IMR-90 (cell line): ENCODE measurements at regions not wholly inside any gene's neighbourhood (a gene's known extent, or its start where the extent isn't known, plus 50 kb on each side); places are given as distances from the start of the nearest gene placed in this dataset.
"Not testable (repeated sequence)": the region's sequence is repeated elsewhere in the genome, so short reads cannot be mapped to it uniquely, and the experiment has no call there.

ENCODE experiments used
- ATAC-seq: fragments of 200-7000 bp; cut with Tn5 transposase; 2 replicates; pipeline ENCODE4 v1.9.1; 2020; ENCODE audit warnings: low read depth, mild to moderate bottlenecking, moderate library complexity
- BruUV-seq: library from RNA; stranded (reverse); fragments of 400-500 nt; replicated peaks from 2 replicates; lab custom pipeline; 2021; lab: Mats Ljungman, UMichigan
- CTCF ChIA-PET: fragments of 300-600 bp; formaldehyde crosslinking; extraction: SDS; loops from one replicate; lab custom pipeline; 2021; ENCODE audit warnings: antibody characterized with exemption; lab: Yijun Ruan, JAX
- POLR2A ChIA-PET: fragments of 300-600 bp; sonication (Branson Sonifier 250); formaldehyde crosslinking; loops from one replicate; lab custom pipeline; 2022; ENCODE audit warnings: antibody characterized with exemption; ENCODE audit not compliant: unreplicated experiment; lab: Charles Lee
- DNase-seq: peaks from one replicate; pipeline ENCODE4 v3.0.0; 2013
- H2AFZ ChIP-seq: replicated peaks from 2 replicates; pipeline ENCODE3; 2013; ENCODE audit warnings: low read length, mild to moderate bottlenecking; ENCODE audit not compliant: poor library complexity
- H2AK5ac ChIP-seq: 2 replicates; pipeline ENCODE4 v1.6.1; 2013; ENCODE audit warnings: low read depth, low read length, inconsistent platforms
- H2AK9ac ChIP-seq: replicated peaks from 2 replicates; pipeline ENCODE3; 2013; ENCODE audit warnings: mild to moderate bottlenecking, low read depth, low read length, moderate library complexity; ENCODE audit not compliant: poor library complexity
- H2BK120ac ChIP-seq: 2 replicates; pipeline ENCODE4 v1.6.1; 2013; ENCODE audit warnings: low read depth, low read length, inconsistent platforms
- H2BK15ac ChIP-seq: 3 replicates; pipeline ENCODE4 v1.6.1; 2013; ENCODE audit warnings: low read depth, low read length, inconsistent platforms
- H2BK20ac ChIP-seq: 2 replicates; pipeline ENCODE4 v1.6.1; 2013; ENCODE audit warnings: low read depth, mild to moderate bottlenecking, inconsistent platforms, low read length, moderate library complexity
- H2BK5ac ChIP-seq: 2 replicates; pipeline ENCODE4 v1.6.1; 2013; ENCODE audit warnings: mild to moderate bottlenecking, low read depth, low read length, inconsistent platforms; ENCODE audit not compliant: poor library complexity, severe bottlenecking
- H3K14ac ChIP-seq: replicated peaks from 2 replicates; pipeline ENCODE4 v1.6.1; 2013; ENCODE audit warnings: low read depth, low read length, inconsistent platforms
- H3K18ac ChIP-seq: 2 replicates; pipeline ENCODE4 v1.6.1; 2013; ENCODE audit warnings: low read depth, low read length, control low read depth
- H3K23ac ChIP-seq: 2 replicates; pipeline ENCODE4 v1.6.1; 2013; ENCODE audit warnings: low read depth, low read length, inconsistent platforms
- H3K27ac ChIP-seq: 2 replicates; pipeline ENCODE4 v1.5.1; 2013; ENCODE audit warnings: mild to moderate bottlenecking, control low read depth, low read length; ENCODE audit not compliant: insufficient read depth
- H3K27me3 ChIP-seq: 2 replicates; pipeline ENCODE4 v1.6.1; 2013; ENCODE audit warnings: low read length; ENCODE audit not compliant: control insufficient read depth, insufficient read depth
- H3K36me3 ChIP-seq: 2 replicates; pipeline ENCODE4 v1.6.1; 2013; ENCODE audit warnings: low read length, mixed read lengths; ENCODE audit not compliant: control insufficient read depth, insufficient read depth
- H3K4ac ChIP-seq: 2 replicates; pipeline ENCODE4 v1.6.1; 2013; ENCODE audit warnings: low read depth, low read length, inconsistent platforms
- H3K4me1 ChIP-seq: 2 replicates; pipeline ENCODE4 v1.6.1; 2013; ENCODE audit warnings: low read length, mixed read lengths; ENCODE audit not compliant: control insufficient read depth, insufficient read depth
- H3K4me2 ChIP-seq: 2 replicates; pipeline ENCODE4 v1.6.1; 2013; ENCODE audit warnings: low read depth, mild to moderate bottlenecking, control low read depth, low read length, moderate library complexity
- H3K4me3 ChIP-seq: 2 replicates; pipeline ENCODE4 v1.5.1; 2013; ENCODE audit warnings: low read depth, mild to moderate bottlenecking, control low read depth, low read length, moderate library complexity; ENCODE audit not compliant: insufficient read depth
- H3K56ac ChIP-seq: 2 replicates; pipeline ENCODE4 v1.6.1; 2013; ENCODE audit warnings: low read length, inconsistent platforms; ENCODE audit not compliant: insufficient read depth; ENCODE audit errors: extremely low read depth
- H3K79me1 ChIP-seq, 2 experiments: 2 replicates each; pipeline ENCODE4 v1.6.1; 2013; ENCODE audit warnings: low read length in 2 of 2, inconsistent platforms in 1 of 2, low read depth in 1 of 2
- H3K9ac ChIP-seq: 2 replicates; pipeline ENCODE4 v1.6.1; 2013; ENCODE audit warnings: low read depth, low read length, control low read depth
- H3K9me1 ChIP-seq: 2 replicates; pipeline ENCODE4 v1.6.1; 2013; ENCODE audit warnings: low read length, inconsistent platforms; ENCODE audit not compliant: insufficient read depth
- H3K9me3 ChIP-seq: 2 replicates; pipeline ENCODE4 v1.6.1; 2013; ENCODE audit warnings: low read length; ENCODE audit not compliant: control insufficient read depth, insufficient read depth
- H4K20me1 ChIP-seq: 2 replicates; pipeline ENCODE4 v1.6.1; 2013; ENCODE audit warnings: low read length, inconsistent platforms; ENCODE audit not compliant: insufficient read depth
- H4K5ac ChIP-seq: 2 replicates; pipeline ENCODE4 v1.6.1; 2013; ENCODE audit warnings: mild to moderate bottlenecking, low read depth, low read length, control low read depth
- H4K8ac ChIP-seq, 2 experiments: 2 replicates each; pipeline ENCODE4 v1.6.1; 2013; ENCODE audit warnings: low read depth in 2 of 2, low read length in 2 of 2, control low read depth in 1 of 2, inconsistent platforms in 1 of 2
- H4K91ac ChIP-seq: 2 replicates; pipeline ENCODE4 v1.6.1; 2013; ENCODE audit warnings: low read depth, low read length, inconsistent platforms; ENCODE audit not compliant: insufficient read depth
- WGBS, 2 experiments: methylation state at CpG; one replicate each; pipeline versions ENCODE4 v1.1.5 to v1.1.7; 2013; ENCODE audit warnings: missing lambda C conversion rate in 2 of 2; ENCODE audit not compliant: insufficient read length in 1 of 2; ENCODE audit errors: extremely low coverage in 2 of 2; 5-methylcytosine and 5-hydroxymethylcytosine counted together
- dilution Hi-C: fragments of 300-500 bp; cut with HindIII; formaldehyde crosslinking; loops from one replicate; pipeline ENCODE4 v1.14.3; 2018; ENCODE audit warnings: low sequenced_read_pairs; ENCODE audit not compliant: unreplicated experiment
- in situ Hi-C: fragments of 300-500 bp; cut with MboI; formaldehyde crosslinking; loops from 3 replicates; pipeline ENCODE4 v1.14.3; 2019; ENCODE audit warnings: low sequenced_read_pairs, inconsistent platforms, mixed read lengths
- intact Hi-C: fragments of 100-400 bp; cut with micrococcal nuclease; formaldehyde crosslinking; loops from 2 replicates; pipeline ENCODE4 v1.10.0; 2022

GRCh38 chr14:19172745-19173144, 205.5 kb downstream of the POTEM start:
- H2AK9ac ChIP-seq, POLR2A ChIA-PET, H3K4me3 ChIP-seq, H3K27ac ChIP-seq, H3K4ac ChIP-seq, H2BK20ac ChIP-seq, H3K9ac ChIP-seq, H3K27me3 ChIP-seq, ATAC-seq, H4K20me1 ChIP-seq, H2AK5ac ChIP-seq, H3K18ac ChIP-seq, H3K56ac ChIP-seq, H4K5ac ChIP-seq, DNase-seq, H3K14ac ChIP-seq, dilution Hi-C loops, H3K4me1 ChIP-seq, H3K23ac ChIP-seq, H3K79me1 ChIP-seq, H3K9me1 ChIP-seq, intact Hi-C loops, CTCF ChIA-PET, H3K36me3 ChIP-seq, BruUV-seq, in situ Hi-C loops, H3K4me2 ChIP-seq, H4K91ac ChIP-seq, H2BK120ac ChIP-seq, H2AFZ ChIP-seq, H2BK5ac ChIP-seq, H4K8ac ChIP-seq, H2BK15ac ChIP-seq: not testable (repeated sequence)
- H3K9me3 ChIP-seq = peaks cover 21% of the 10 kb centered on the region

GRCh38 chr14:19173188-19173587, 206.0 kb downstream of the POTEM start:
- H3K79me1 ChIP-seq, H3K56ac ChIP-seq, H3K14ac ChIP-seq, H2BK120ac ChIP-seq, dilution Hi-C loops, H2AK9ac ChIP-seq, ATAC-seq, H3K27ac ChIP-seq, H3K9me1 ChIP-seq, H3K9ac ChIP-seq, H3K18ac ChIP-seq, H4K5ac ChIP-seq, H2BK15ac ChIP-seq, CTCF ChIA-PET, H3K4me2 ChIP-seq, H3K27me3 ChIP-seq, H2AK5ac ChIP-seq, H4K91ac ChIP-seq, H3K23ac ChIP-seq, H3K36me3 ChIP-seq, intact Hi-C loops, H2BK5ac ChIP-seq, H3K4me1 ChIP-seq, H4K20me1 ChIP-seq, DNase-seq, in situ Hi-C loops, H4K8ac ChIP-seq, H3K4me3 ChIP-seq, BruUV-seq, H2BK20ac ChIP-seq, H2AFZ ChIP-seq, POLR2A ChIA-PET, H3K4ac ChIP-seq: not testable (repeated sequence)
- peaks cover 17% of the 10 kb centered on the region for H3K9me3 ChIP-seq
- no CpG with 5 or more reads among the region's 3 CpGs for WGBS, 2 experiments
